ENCODE measurements at regions not wholly inside any gene's neighbourhood (a gene's known extent, or its start where the extent isn't known, plus 50 kb on each side); places are given as distances from the start of the nearest gene placed in this dataset.
"Not testable (repeated sequence)": the region's sequence is repeated elsewhere in the genome, so short reads cannot be mapped to it uniquely, and the experiment has no call there.

- H3K4me3 Mint-ChIP-seq, result no peak overlapping the region
- H3K27me3 Mint-ChIP-seq, result peaks cover 0 to 12% of the 10 kb centered on the region in 2 donors
- no peaks in the 10 kb centered on the region for H3K4me1 Mint-ChIP-seq
- H3K36me3 Mint-ChIP-seq, result no peaks in the 10 kb centered on the region
- no peak for ATAC-seq (replicated peaks)
- DNase-seq, result no peak
- no peaks in the 10 kb centered on the region for H3K9me3 Mint-ChIP-seq
- H3K27ac Mint-ChIP-seq, result no peak overlapping the region
Observed at GRCh38 chr14:49297102-49297501, 289.1 kb downstream of the RPS29 start.

- Mint-ChIP-seq H3K27ac (no peak overlapping the region), H3K9me3 (no peaks in the 10 kb centered on the region), H3K27me3 (peaks cover 0 to 12% of the 10 kb centered on the region in 2 donors), H3K4me3 (no peak overlapping the region), H3K4me1 (no peaks in the 10 kb centered on the region), H3K36me3 (no peaks in the 10 kb centered on the region)
- no peak for ATAC-seq (replicated peaks)
- no peak for DNase-seq
Observed at GRCh38 chr14:49294621-49295148, 291.5 kb downstream of the RPS29 start.

- no peak overlapping the region for H3K4me3 Mint-ChIP-seq
- DNase-seq (no peak), ATAC-seq (replicated peaks) (no peak)
- peaks cover 9 to 18% of the 10 kb centered on the region in 2 donors for H3K27me3 Mint-ChIP-seq
- H3K9me3 Mint-ChIP-seq, result no peaks in the 10 kb centered on the region
- no peak overlapping the region for H3K27ac Mint-ChIP-seq
- no peaks in the 10 kb centered on the region for H3K36me3 Mint-ChIP-seq
- H3K4me1 Mint-ChIP-seq, result no peaks in the 10 kb centered on the region
Observed at GRCh38 chr14:49287004-49287403, 299.2 kb downstream of the RPS29 start.

GRCh38 chr14:49286257-49286983 is 299.8 kb downstream of the RPS29 start:
- H3K27ac Mint-ChIP-seq, result no peak overlapping the region
- ATAC-seq (replicated peaks), result no peak

GRCh38 chr14:49280566-49280965 is 305.6 kb downstream of the RPS29 start:
- Mint-ChIP-seq H3K27ac (no peak overlapping the region), H3K27me3 (peaks cover 6 to 15% of the 10 kb centered on the region in 2 donors), H3K9me3 (no peaks in the 10 kb centered on the region), H3K4me3 (no peak overlapping the region), H3K4me1 (no peaks in the 10 kb centered on the region), H3K36me3 (no peaks in the 10 kb centered on the region)
- DNase-seq (no peak), ATAC-seq (replicated peaks) (no peak)

More at GRCh38 chr14:49286257-49286983, 299.8 kb downstream of the RPS29 start:
- no peak for DNase-seq
- Mint-ChIP-seq H3K36me3 (no peaks in the 10 kb centered on the region), H3K4me1 (no peaks in the 10 kb centered on the region), H3K9me3 (no peaks in the 10 kb centered on the region), H3K4me3 (no peak overlapping the region), H3K27me3 (peaks cover 9 to 18% of the 10 kb centered on the region in 2 donors)

GRCh38 chr14:49250517-49250916 is 335.7 kb downstream of the RPS29 start:
- DNase-seq (no peak), ATAC-seq (replicated peaks) (no peak)
- H3K4me3 Mint-ChIP-seq, result no peak overlapping the region
- peaks cover 13 to 15% of the 10 kb centered on the region in 2 donors for H3K27me3 Mint-ChIP-seq
- peaks cover 1 to 5% of the 10 kb centered on the region in 2 donors for H3K9me3 Mint-ChIP-seq
- H3K36me3 Mint-ChIP-seq, result no peaks in the 10 kb centered on the region
- no peak overlapping the region for H3K27ac Mint-ChIP-seq
- no peaks in the 10 kb centered on the region for H3K4me1 Mint-ChIP-seq

GRCh38 chr14:49250109-49250508 is 336.1 kb downstream of the RPS29 start:
- no peaks in the 10 kb centered on the region for H3K36me3 Mint-ChIP-seq
- no peak overlapping the region for H3K27ac Mint-ChIP-seq

GRCh38 chr14:49249022-49249421 is 337.2 kb downstream of the RPS29 start:
- peaks cover 15 to 17% of the 10 kb centered on the region in 2 donors for H3K27me3 Mint-ChIP-seq
- no peak overlapping the region for H3K27ac Mint-ChIP-seq
- DNase-seq (no peak), ATAC-seq (replicated peaks) (no peak)
- H3K9me3 Mint-ChIP-seq, result peaks cover 1 to 5% of the 10 kb centered on the region in 2 donors
- H3K4me3 Mint-ChIP-seq, result no peak overlapping the region
- H3K36me3 Mint-ChIP-seq, result no peaks in the 10 kb centered on the region
- H3K4me1 Mint-ChIP-seq, result no peaks in the 10 kb centered on the region

More at GRCh38 chr14:49250109-49250508, 336.1 kb downstream of the RPS29 start:
- no peak for DNase-seq
- H3K4me1 Mint-ChIP-seq, result no peaks in the 10 kb centered on the region
- peaks cover 15 to 17% of the 10 kb centered on the region in 2 donors for H3K27me3 Mint-ChIP-seq
- no peak for ATAC-seq (replicated peaks)
- H3K9me3 Mint-ChIP-seq, result peaks cover 1 to 5% of the 10 kb centered on the region in 2 donors
- no peak overlapping the region for H3K4me3 Mint-ChIP-seq

- H3K27me3 Mint-ChIP-seq; ATAC-seq (replicated peaks); H3K4me1 Mint-ChIP-seq; H3K9me3 Mint-ChIP-seq; H3K4me3 Mint-ChIP-seq; DNase-seq; H3K36me3 Mint-ChIP-seq; H3K27ac Mint-ChIP-seq: not testable (repeated sequence)
Observed at GRCh38 chr14:49243777-49244176, 342.4 kb downstream of the RPS29 start.

GRCh38 chr14:49240383-49240782 is 345.8 kb downstream of the RPS29 start:
- Mint-ChIP-seq H3K36me3 (peaks cover 3 to 7% of the 10 kb centered on the region in 2 donors), H3K27me3 (peaks cover 0 to 7% of the 10 kb centered on the region in 2 donors), H3K4me3 (no peak overlapping the region), H3K9me3 (peaks cover 19 to 24% of the 10 kb centered on the region in 2 donors), H3K4me1 (no peaks in the 10 kb centered on the region), H3K27ac (no peak overlapping the region)
- DNase-seq (no peak), ATAC-seq (replicated peaks) (no peak)

GRCh38 chr14:49228552-49228951 is 357.6 kb downstream of the RPS29 start:
- Mint-ChIP-seq H3K27ac (no peak overlapping the region), H3K36me3 (no peaks in the 10 kb centered on the region), H3K4me1 (no peaks in the 10 kb centered on the region), H3K4me3 (no peak overlapping the region), H3K9me3 (peaks cover 0 to 2% of the 10 kb centered on the region in 2 donors), H3K27me3 (no peaks in the 10 kb centered on the region)
- ATAC-seq (replicated peaks), result no peak
- DNase-seq, result no peak

GRCh38 chr14:49221316-49221715 is 364.9 kb downstream of the RPS29 start:
- no peaks in the 10 kb centered on the region for H3K9me3 Mint-ChIP-seq
- H3K4me3 Mint-ChIP-seq, result no peak overlapping the region
- H3K4me1 Mint-ChIP-seq, result no peaks in the 10 kb centered on the region
- H3K27ac Mint-ChIP-seq, result no peak overlapping the region
- H3K36me3 Mint-ChIP-seq, result no peaks in the 10 kb centered on the region
- no peak for ATAC-seq (replicated peaks)
- no peak for DNase-seq
- peaks cover 0 to 5% of the 10 kb centered on the region in 2 donors for H3K27me3 Mint-ChIP-seq

GRCh38 chr14:49220492-49220891 is 365.7 kb downstream of the RPS29 start:
- H3K27me3 Mint-ChIP-seq, result peaks cover 0 to 5% of the 10 kb centered on the region in 2 donors

GRCh38 chr14:49218436-49219092 is 367.6 kb downstream of the RPS29 start:
- Mint-ChIP-seq H3K4me1 (no peaks in the 10 kb centered on the region), H3K27me3 (peaks cover 0 to 5% of the 10 kb centered on the region in 2 donors), H3K4me3 (no peak overlapping the region), H3K9me3 (no peaks in the 10 kb centered on the region), H3K36me3 (no peaks in the 10 kb centered on the region), H3K27ac (no peak overlapping the region)
- DNase-seq (no peak), ATAC-seq (replicated peaks) (no peak)

More at GRCh38 chr14:49220492-49220891, 365.7 kb downstream of the RPS29 start:
- H3K36me3 Mint-ChIP-seq, result no peaks in the 10 kb centered on the region
- H3K4me3 Mint-ChIP-seq, result no peak overlapping the region
- ATAC-seq (replicated peaks) (no peak), DNase-seq (no peak)
- no peak overlapping the region for H3K27ac Mint-ChIP-seq
- H3K4me1 Mint-ChIP-seq, result no peaks in the 10 kb centered on the region
- no peaks in the 10 kb centered on the region for H3K9me3 Mint-ChIP-seq

GRCh38 chr14:49212721-49213120 is 373.5 kb downstream of the RPS29 start:
- no peak for ATAC-seq (replicated peaks)
- no peaks in the 10 kb centered on the region for H3K9me3 Mint-ChIP-seq
- H3K27ac Mint-ChIP-seq, result no peak overlapping the region
- no peaks in the 10 kb centered on the region for H3K27me3 Mint-ChIP-seq
- H3K4me1 Mint-ChIP-seq, result no peaks in the 10 kb centered on the region
- H3K4me3 Mint-ChIP-seq, result no peak overlapping the region
- H3K36me3 Mint-ChIP-seq, result no peaks in the 10 kb centered on the region
- no peak for DNase-seq

Measured in stimulated activated naive B cell treated with anti-CD40 and anti-IgM and Interleukin-4, amounts not matched to agents 10 μg/mL and 1 μg/mL and 100 μg/mL, for 72 hours (primary cell).